HCT116 (cell line): ENCODE measurements at regions not wholly inside any gene's neighbourhood (a gene's known extent, or its start where the extent isn't known, plus 50 kb on each side); places are given as distances from the start of the nearest gene placed in this dataset.

Experiments
- ATAC-seq: fragments of 200-7000 bp; cut with Tn5 transposase; 2 replicates; pipeline ENCODE4 v1.9.1; 2020; ENCODE audit warnings: mild to moderate bottlenecking, moderate library complexity
- BruUV-seq: library from RNA; stranded (reverse); fragments of 400-500 nt; replicated peaks from 2 replicates; lab custom pipeline; 2021; lab: Mats Ljungman, UMichigan
- CTCF ChIA-PET: fragments of 300-600 bp; sonication (Branson Sonifier 250); formaldehyde crosslinking; loops from one replicate; lab custom pipeline; 2021; ENCODE audit warnings: antibody characterized with exemption; lab: Charles Lee
- POLR2A ChIA-PET: fragments of 300-600, 350-600 bp; sonication (Branson Sonifier 250); formaldehyde crosslinking; loops from one replicate; lab custom pipeline; 2021; ENCODE audit warnings: antibody characterized with exemption; lab: Charles Lee
- RAD21 ChIA-PET, 2 experiments: fragments of 300-600 bp; sonication (Branson Sonifier 250); formaldehyde crosslinking; loops; one replicate each; lab custom pipeline; 2023; ENCODE audit warnings: low total read pairs in 2 of 2; ENCODE audit not compliant: uncharacterized antibody in 2 of 2, unreplicated experiment in 2 of 2, low non-redundant PET in 1 of 2; lab: Charles Lee
- DNase-seq: peaks from one replicate; pipeline ENCODE4 v3.0.0-alpha.2; 2010; ENCODE audit warnings: low read depth, low spot score
- H2AFZ ChIP-seq: fragments of 200-600 bp; shearing (Covaris generic), sonication (generic); 2 replicates; pipeline ENCODE4 v1.6.1; 2017; ENCODE audit warnings: low read depth, mixed run types, mixed read lengths, antibody characterized with exemption, low read length; ENCODE audit not compliant: poor library complexity, severe bottlenecking
- H3K27ac ChIP-seq: 2 replicates; pipeline ENCODE4 v1.5.1; 2012; ENCODE audit warnings: low read depth, low read length
- H3K27me3 ChIP-seq: fragments of 200-600 bp; sonication (generic); 2 replicates; pipeline ENCODE4 v1.6.1; 2016; ENCODE audit warnings: mixed run types, low read length, mixed read lengths; ENCODE audit not compliant: insufficient read depth
- H3K36me3 ChIP-seq, 2 experiments: fragments of 200-500 bp in 1 of 2; fragments of 200-600 bp in 1 of 2; sonication (Bioruptor generic) in 1 of 2; sonication (generic) in 1 of 2; 2 replicates each; pipeline versions ENCODE4 v1.5.1 to v1.6.1; 2014 to 2016; ENCODE audit warnings: low read length in 2 of 2, inconsistent platforms in 1 of 2, mixed read lengths in 1 of 2, mixed run types in 1 of 2; ENCODE audit not compliant: insufficient read depth in 2 of 2, control insufficient read depth in 1 of 2
- H3K4me1 ChIP-seq, 2 experiments: fragments of 200-600 bp in 1 of 2; sonication (generic) in 1 of 2; 2 replicates each; pipeline versions ENCODE4 v1.5.1 to v1.6.1; 2012 to 2017; ENCODE audit warnings: low read length in 2 of 2, inconsistent platforms in 1 of 2, mild to moderate bottlenecking in 1 of 2, mixed read lengths in 1 of 2, mixed run types in 1 of 2, moderate library complexity in 1 of 2; ENCODE audit not compliant: insufficient read depth in 2 of 2, control insufficient read depth in 1 of 2
- H3K4me2 ChIP-seq: fragments of 200-600 bp; sonication (generic); 2 replicates; pipeline ENCODE4 v1.6.1; 2017; ENCODE audit warnings: mixed run types, low read length, mixed read lengths
- H3K4me3 ChIP-seq, 2 experiments: fragments of 200-600 bp in 1 of 2; sonication (generic) in 1 of 2; replicated peaks in 1 of 2; 2 replicates each; pipeline ENCODE4 v1.5.1; 2011 to 2016; ENCODE audit warnings: low read length in 2 of 2, control low read depth in 1 of 2, low read depth in 1 of 2, mild to moderate bottlenecking in 1 of 2, mixed read lengths in 1 of 2, mixed run types in 1 of 2
- H3K79me2 ChIP-seq: fragments of 200-600 bp; sonication (generic); 2 replicates; pipeline ENCODE4 v1.6.1; 2017; ENCODE audit warnings: mild to moderate bottlenecking, mixed run types, low read length, moderate library complexity, mixed read lengths; ENCODE audit not compliant: insufficient read depth
- H3K9ac ChIP-seq: fragments of 200-600 bp; sonication (generic); 2 replicates; pipeline ENCODE4 v1.6.1; 2016; ENCODE audit warnings: low read length, mixed read lengths
- H3K9me2 ChIP-seq: fragments of 200-600 bp; sonication (generic), shearing (Covaris generic); 2 replicates; pipeline ENCODE4 v1.6.1; 2017; ENCODE audit warnings: mixed run types, mild to moderate bottlenecking, moderate library complexity; ENCODE audit not compliant: insufficient read depth
- H3K9me3 ChIP-seq, 2 experiments: fragments of 200-500 bp in 1 of 2; fragments of 200-600 bp in 1 of 2; sonication (Bioruptor generic) in 1 of 2; sonication (generic) in 1 of 2; 2 replicates each; pipeline ENCODE4 v1.6.1; 2014 to 2017; ENCODE audit warnings: low read length in 2 of 2, mixed read lengths in 2 of 2, inconsistent platforms in 1 of 2, low read depth in 1 of 2, mild to moderate bottlenecking in 1 of 2, mixed run types in 1 of 2, moderate library complexity in 1 of 2; ENCODE audit not compliant: control insufficient read depth in 1 of 2, insufficient read depth in 1 of 2
- H4K20me1 ChIP-seq: fragments of 200-600 bp; sonication (generic), shearing (Covaris generic); 2 replicates; pipeline ENCODE4 v1.6.1; 2017; ENCODE audit warnings: mixed run types, mild to moderate bottlenecking, moderate library complexity; ENCODE audit not compliant: insufficient read depth
- CBX3 ChIP-seq: IDR thresholded peaks from 2 replicates; pipeline ENCODE4 v1.6.1; 2012; ENCODE audit warnings: low read depth
- CEBPB ChIP-seq: IDR thresholded peaks from 2 replicates; pipeline ENCODE4 v1.6.1; 2012; ENCODE audit warnings: low read depth
- ELF1 ChIP-seq: IDR thresholded peaks from 2 replicates; pipeline ENCODE4 v1.6.1; 2012; ENCODE audit warnings: low read depth, borderline replicate concordance
- EZH2phosphoT487 ChIP-seq: fragments of 200-600 bp; IDR thresholded peaks from 2 replicates; pipeline ENCODE4 v1.6.1; 2018; ENCODE audit warnings: antibody characterized with exemption, borderline replicate concordance
- FOSL1 ChIP-seq: IDR thresholded peaks from 2 replicates; pipeline ENCODE4 v1.6.1; 2012; ENCODE audit warnings: low read depth
- JUND ChIP-seq: IDR thresholded peaks from 2 replicates; pipeline ENCODE4 v1.6.1; 2012
- POLR2AphosphoS5 ChIP-seq: IDR thresholded peaks from 2 replicates; pipeline ENCODE4 v1.6.1; 2011; ENCODE audit warnings: mild to moderate bottlenecking, low read depth, low read length, moderate library complexity
- SP1 ChIP-seq: IDR thresholded peaks from 2 replicates; pipeline ENCODE4 v1.6.1; 2012; ENCODE audit warnings: low read depth
- TCF7L2 ChIP-seq: IDR thresholded peaks from 2 replicates; pipeline ENCODE4 v1.7.0; 2011; ENCODE audit warnings: borderline replicate concordance, inconsistent platforms; ENCODE audit not compliant: insufficient read depth, insufficient read length; ENCODE audit errors: extremely low read depth
- YY1 ChIP-seq: IDR thresholded peaks from 2 replicates; pipeline ENCODE4 v1.6.1; 2011; ENCODE audit warnings: low read length, low read depth, moderate library complexity, mild to moderate bottlenecking; ENCODE audit not compliant: insufficient replicate concordance; ENCODE audit errors: extremely low read depth
- ZNF274 ChIP-seq: fragments of 200-500 bp; sonication (Bioruptor generic); IDR thresholded peaks from 2 replicates; pipeline ENCODE4 v1.6.1; 2014; ENCODE audit warnings: mild to moderate bottlenecking, low read depth, low read length, inconsistent platforms
- intact Hi-C: fragments of 100-400 bp; cut with micrococcal nuclease; formaldehyde crosslinking; loops from 2 replicates; pipeline ENCODE4 v1.10.0; 2022
- TF ChIP-seq, protein P1 (sequence below): IDR thresholded peaks from 2 replicates; pipeline ENCODE4 v1.6.1; 2012; ENCODE audit warnings: low read depth
- TF ChIP-seq, protein P2 (sequence below), 3 experiments: fragments of 200-600 bp in 1 of 3; sonication (generic) in 1 of 3; IDR thresholded peaks in 2 of 3; conservative IDR thresholded peaks in 1 of 3; 2 replicates each; pipeline ENCODE4 v1.5.1; 2012 to 2017; ENCODE audit warnings: low read depth in 2 of 3, low read length in 2 of 3, antibody characterized with exemption in 1 of 3, borderline replicate concordance in 1 of 3, control low read depth in 1 of 3, mild to moderate bottlenecking in 1 of 3, mixed read lengths in 1 of 3, mixed run types in 1 of 3, moderate library complexity in 1 of 3; ENCODE audit not compliant: insufficient read depth in 1 of 3
- TF ChIP-seq, protein P3 (sequence below): IDR thresholded peaks from 2 replicates; pipeline ENCODE4 v1.6.1; 2012

DNA sequence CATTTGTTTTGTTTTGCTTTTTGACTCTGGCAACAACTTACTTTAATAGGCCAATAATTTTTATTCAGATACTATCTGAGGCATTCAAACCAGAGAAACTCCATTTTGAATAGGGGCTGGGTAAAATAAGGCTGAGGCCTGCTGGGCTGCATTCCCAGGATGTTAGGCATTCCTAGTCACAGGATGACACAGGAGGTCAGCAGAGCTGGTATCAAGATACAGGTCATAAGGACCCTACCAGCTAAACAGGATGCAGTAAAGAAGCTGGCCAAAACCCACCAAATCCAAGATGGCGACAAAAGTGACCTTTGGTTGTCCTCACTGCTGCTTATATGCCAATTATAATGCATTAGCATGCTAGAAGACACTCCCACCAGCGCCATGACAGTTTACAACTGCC, 102.2 kb upstream of the XPO1 start:
- ATAC-seq (no peak), DNase-seq (no peak)
- ChIA-PET RAD21 (no interaction called here), POLR2A (no interaction called here), CTCF (no interaction called here)
- Histone ChIP-seq H3K4me1 (peaks cover 7 to 14% of the 10 kb centered on the region in 2 experiments; a peak in 3 of 4 replicates), H3K4me3 (no peak overlapping the region), H3K27me3 (no peaks in the 10 kb centered on the region), H3K27ac (no peak overlapping the region), H3K9me2 (no peaks in the 10 kb centered on the region), H3K79me2 (no peaks in the 10 kb centered on the region), H3K9ac (no peak overlapping the region), H4K20me1 (no peaks in the 10 kb centered on the region), H3K9me3 (no peaks in the 10 kb centered on the region), H3K4me2 (no peak overlapping the region), H2AFZ (peak overlapping the region; percentile 37), H3K36me3 (no peaks in the 10 kb centered on the region)
- TF ChIP-seq, protein P1, sequence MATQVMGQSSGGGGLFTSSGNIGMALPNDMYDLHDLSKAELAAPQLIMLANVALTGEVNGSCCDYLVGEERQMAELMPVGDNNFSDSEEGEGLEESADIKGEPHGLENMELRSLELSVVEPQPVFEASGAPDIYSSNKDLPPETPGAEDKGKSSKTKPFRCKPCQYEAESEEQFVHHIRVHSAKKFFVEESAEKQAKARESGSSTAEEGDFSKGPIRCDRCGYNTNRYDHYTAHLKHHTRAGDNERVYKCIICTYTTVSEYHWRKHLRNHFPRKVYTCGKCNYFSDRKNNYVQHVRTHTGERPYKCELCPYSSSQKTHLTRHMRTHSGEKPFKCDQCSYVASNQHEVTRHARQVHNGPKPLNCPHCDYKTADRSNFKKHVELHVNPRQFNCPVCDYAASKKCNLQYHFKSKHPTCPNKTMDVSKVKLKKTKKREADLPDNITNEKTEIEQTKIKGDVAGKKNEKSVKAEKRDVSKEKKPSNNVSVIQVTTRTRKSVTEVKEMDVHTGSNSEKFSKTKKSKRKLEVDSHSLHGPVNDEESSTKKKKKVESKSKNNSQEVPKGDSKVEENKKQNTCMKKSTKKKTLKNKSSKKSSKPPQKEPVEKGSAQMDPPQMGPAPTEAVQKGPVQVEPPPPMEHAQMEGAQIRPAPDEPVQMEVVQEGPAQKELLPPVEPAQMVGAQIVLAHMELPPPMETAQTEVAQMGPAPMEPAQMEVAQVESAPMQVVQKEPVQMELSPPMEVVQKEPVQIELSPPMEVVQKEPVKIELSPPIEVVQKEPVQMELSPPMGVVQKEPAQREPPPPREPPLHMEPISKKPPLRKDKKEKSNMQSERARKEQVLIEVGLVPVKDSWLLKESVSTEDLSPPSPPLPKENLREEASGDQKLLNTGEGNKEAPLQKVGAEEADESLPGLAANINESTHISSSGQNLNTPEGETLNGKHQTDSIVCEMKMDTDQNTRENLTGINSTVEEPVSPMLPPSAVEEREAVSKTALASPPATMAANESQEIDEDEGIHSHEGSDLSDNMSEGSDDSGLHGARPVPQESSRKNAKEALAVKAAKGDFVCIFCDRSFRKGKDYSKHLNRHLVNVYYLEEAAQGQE: no peak
- no peak for TF ChIP-seq ELF1
- no peak for TF ChIP-seq POLR2AphosphoS5
- intact Hi-C loops: no loop called here
- BruUV-seq: no TSS peak

DNA sequence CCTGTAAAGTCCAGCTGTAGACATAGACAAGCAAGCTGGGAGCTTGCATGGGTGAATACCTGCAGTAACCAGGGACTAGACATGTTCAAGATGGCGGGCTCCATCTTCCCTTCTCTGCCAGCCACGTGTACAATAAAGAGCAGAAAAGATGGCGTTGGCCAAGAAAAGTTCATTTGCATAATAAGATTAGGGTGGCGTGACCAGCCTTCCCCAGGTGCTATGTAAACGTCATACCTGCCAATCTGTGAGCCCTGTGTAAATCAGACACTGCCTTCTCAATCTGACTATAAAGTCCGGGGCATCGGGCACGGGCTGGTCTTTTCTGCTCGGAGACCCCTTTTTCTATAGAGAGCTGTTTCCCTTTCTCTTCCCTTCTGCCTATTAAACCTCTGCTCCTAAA, 101.6 kb upstream of the XPO1 start:
- intact Hi-C loops: no loop called here
- Histone ChIP-seq H3K9me2 (no peaks in the 10 kb centered on the region), H3K4me2 (no peak overlapping the region), H3K27ac (no peak overlapping the region), H4K20me1 (no peaks in the 10 kb centered on the region), H3K9ac (no peak overlapping the region), H3K27me3 (no peaks in the 10 kb centered on the region), H3K79me2 (no peaks in the 10 kb centered on the region), H3K4me1 (peaks cover 7 to 19% of the 10 kb centered on the region in 2 experiments; a peak in 3 of 4 replicates), H3K9me3 (no peaks in the 10 kb centered on the region), H3K4me3 (no peak overlapping the region), H2AFZ (no peak overlapping the region), H3K36me3 (no peaks in the 10 kb centered on the region)
- RAD21 ChIA-PET: no interaction called here
- BruUV-seq: no TSS peak
- POLR2A ChIA-PET: no interaction called here
- ATAC-seq (no peak), DNase-seq (no peak)
- no peak for TF ChIP-seq YY1
- no peak for TF ChIP-seq SP1
- TF ChIP-seq FOSL1: no peak
- TF ChIP-seq JUND: no peak
- TF ChIP-seq, protein P2, sequence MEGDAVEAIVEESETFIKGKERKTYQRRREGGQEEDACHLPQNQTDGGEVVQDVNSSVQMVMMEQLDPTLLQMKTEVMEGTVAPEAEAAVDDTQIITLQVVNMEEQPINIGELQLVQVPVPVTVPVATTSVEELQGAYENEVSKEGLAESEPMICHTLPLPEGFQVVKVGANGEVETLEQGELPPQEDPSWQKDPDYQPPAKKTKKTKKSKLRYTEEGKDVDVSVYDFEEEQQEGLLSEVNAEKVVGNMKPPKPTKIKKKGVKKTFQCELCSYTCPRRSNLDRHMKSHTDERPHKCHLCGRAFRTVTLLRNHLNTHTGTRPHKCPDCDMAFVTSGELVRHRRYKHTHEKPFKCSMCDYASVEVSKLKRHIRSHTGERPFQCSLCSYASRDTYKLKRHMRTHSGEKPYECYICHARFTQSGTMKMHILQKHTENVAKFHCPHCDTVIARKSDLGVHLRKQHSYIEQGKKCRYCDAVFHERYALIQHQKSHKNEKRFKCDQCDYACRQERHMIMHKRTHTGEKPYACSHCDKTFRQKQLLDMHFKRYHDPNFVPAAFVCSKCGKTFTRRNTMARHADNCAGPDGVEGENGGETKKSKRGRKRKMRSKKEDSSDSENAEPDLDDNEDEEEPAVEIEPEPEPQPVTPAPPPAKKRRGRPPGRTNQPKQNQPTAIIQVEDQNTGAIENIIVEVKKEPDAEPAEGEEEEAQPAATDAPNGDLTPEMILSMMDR (IDR thresholded peaks at IDR 0.05 in 2 of 3, conservative IDR thresholded peaks at IDR 0.05 in 1 of 3; ENCODE audit: borderline replicate concordance in 1 of 3, insufficient read depth in 1 of 3, low read depth in 2 of 3, low read length in 2 of 3): no peak
- no peak for TF ChIP-seq TCF7L2
- no peak for TF ChIP-seq CEBPB
- TF ChIP-seq ZNF274: no peak
- no peak for TF ChIP-seq CBX3
- TF ChIP-seq, protein P3, sequence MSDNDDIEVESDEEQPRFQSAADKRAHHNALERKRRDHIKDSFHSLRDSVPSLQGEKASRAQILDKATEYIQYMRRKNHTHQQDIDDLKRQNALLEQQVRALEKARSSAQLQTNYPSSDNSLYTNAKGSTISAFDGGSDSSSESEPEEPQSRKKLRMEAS: no peak
- no peak for TF ChIP-seq ELF1
- TF ChIP-seq EZH2phosphoT487: no peak
- CTCF ChIA-PET: no interaction called here
